Activated gamma-delta T cell treated with anti-CD3 and anti-CD28 coated beads, Interleukin-2, amount 50 U/mL, for 16 hours (primary cell): ENCODE measurements at regions not wholly inside any gene's neighbourhood (a gene's known extent, or its start where the extent isn't known, plus 50 kb on each side); places are given as distances from the start of the nearest gene placed in this dataset.

ENCODE experiments used
- DNase-seq: peaks from one replicate; pipeline ENCODE4 v3.0.0-alpha.2; 2020; ENCODE audit warnings: low read depth

DNA sequence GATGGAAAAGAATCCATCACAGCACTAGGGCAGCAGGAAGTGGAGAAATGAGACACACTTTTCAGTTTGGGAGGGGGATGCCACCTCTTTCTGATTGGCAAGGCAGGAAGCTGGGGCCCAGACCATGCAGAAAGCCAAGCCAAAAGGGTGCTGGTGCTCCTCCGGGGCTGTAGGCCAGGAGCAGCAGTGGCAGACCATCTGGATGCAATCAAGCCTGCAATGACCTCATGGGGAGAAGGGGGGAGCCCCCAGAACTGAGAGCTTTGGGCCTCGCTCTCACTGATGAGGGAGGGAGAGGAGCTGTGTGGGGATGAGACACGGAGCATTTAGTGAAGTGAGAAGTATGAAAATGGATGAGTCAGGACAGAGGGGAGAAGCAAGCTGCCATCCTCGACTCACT is 141.3 kb upstream of the NALF2 start:
- no peak for DNase-seq

DNA sequence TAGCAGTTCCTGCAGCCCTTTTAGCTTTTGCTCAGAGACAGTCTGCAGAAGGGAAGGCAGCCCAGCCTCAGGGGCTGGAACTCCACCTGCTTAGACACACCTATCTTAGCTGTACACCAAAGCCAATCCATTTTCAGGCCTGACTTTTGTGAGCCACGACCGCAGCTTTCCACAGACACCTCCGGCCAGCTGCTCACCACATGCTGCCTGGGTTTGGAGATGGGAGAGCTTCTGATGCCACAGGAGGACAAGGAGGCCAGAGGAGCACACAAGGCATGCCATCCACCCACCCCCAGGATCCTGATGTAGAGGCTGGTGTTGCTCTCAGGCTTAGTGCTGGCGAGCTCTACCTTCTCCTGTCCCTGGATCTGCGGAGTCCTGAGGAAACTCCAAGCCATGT is 141.8 kb upstream of the NALF2 start:
- no peak for DNase-seq

DNA sequence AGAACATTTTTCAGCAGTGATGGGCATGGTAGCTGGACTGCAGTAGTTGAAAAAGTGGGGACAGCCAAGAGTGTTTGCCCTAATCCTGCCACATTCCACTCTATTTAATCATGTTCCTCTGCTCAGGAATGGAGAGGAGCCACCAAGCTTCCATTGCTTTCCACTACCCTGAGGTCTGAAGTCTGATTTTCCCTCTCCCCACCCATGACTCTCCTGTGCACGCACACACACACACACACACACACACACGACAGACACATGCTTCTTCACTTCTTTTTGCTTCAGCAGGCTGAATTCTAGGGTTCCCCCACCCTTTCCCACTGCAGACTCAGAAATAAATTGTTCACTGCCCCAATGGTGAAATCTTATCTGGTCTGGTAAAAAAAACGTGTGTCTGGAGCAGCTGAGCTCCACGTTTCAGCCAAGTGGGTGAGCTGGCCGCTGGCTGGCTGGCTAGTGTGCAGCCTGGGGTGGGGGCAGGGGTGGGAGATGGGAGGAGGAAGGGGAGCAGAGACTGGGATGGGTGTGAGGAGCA is 142.7 kb upstream of the NALF2 start:
- DNase-seq, result no peak

DNA sequence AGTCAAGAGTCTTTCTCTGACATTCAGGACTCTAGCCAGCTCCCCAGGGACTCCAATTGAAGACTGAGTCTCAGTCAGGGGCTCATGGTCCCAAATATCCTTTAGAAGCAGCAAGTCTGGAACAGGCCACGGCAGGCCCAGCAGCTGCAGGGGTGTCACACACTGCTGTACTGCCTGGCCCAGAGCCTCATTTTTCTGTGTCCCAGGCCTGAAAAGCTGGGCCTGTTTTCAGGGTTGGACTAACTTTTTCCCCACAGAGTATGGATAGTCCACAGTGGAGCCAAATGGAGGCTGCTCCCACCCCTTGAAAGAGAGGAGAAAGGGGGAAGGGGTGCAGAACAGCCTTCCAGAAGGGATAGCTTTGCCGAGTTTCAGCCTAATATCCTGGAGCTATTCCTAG is 146.8 kb upstream of the NALF2 start:
- DNase-seq, result no peak

DNA sequence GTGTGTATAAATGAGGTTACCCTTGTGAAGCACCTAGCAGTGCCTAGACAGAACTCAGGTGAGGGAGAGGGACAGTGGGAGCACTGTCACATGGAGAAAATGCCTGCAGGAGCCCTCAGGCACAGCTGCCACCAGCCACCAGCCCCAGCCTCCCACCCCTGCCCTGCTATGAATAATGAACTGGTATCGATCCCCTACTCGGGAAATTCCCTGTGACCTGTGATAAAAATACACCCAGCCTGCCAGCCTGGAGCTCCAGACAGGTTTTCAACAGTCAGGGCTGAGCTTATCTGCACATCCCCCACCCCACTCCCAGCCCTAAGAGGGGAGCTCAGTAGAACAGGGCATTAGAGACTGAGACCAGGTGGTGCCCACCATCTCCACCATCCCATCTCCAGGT is 159.6 kb upstream of the PJA1 start:
- DNase-seq, result no peak

DNA sequence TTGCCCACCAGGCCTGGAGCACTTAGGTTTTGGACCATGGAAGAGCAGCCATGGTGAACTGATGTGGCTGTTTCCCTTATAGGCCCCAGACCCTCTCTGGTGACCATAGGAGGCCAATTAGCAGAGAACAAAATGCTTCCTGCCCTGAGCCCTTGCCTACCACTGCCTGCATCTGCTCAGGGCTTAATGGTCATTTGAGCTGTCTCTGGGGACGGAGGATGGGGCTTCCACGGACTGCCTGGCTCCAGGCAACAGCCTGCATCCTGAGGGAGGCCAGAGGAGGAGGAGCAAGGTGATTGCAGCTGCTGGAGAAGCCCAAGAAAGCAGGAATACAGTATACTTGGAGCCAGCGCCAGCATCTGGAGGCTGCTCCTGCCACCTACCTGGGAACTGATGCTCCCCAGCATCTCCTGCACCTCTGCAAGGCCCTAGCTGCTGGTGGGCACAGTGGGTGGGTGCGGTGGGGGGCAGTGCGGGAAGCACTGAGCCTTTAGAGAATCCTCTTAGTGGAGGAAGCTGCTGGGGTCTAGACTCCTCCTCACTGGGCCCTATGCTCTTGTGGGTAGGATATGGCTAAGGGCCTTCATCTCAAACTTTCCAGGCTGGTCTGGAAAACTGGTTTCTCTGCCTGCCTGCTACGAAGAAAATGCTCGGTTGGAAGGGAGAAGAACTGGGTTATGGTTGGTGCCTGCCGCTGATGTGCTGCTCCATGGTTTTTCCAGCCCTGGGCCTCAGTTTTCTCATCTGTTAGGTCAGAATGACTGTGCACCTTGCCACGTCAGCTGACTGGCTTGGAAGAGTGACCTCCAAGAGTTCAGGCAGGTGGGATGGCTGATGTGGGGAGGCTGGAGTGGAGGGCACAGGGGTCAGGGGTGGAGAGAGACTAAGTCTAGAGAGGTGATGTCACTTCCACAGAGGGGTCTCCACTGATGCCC is 158.8 kb upstream of the PJA1 start:
- no peak for DNase-seq

DNA sequence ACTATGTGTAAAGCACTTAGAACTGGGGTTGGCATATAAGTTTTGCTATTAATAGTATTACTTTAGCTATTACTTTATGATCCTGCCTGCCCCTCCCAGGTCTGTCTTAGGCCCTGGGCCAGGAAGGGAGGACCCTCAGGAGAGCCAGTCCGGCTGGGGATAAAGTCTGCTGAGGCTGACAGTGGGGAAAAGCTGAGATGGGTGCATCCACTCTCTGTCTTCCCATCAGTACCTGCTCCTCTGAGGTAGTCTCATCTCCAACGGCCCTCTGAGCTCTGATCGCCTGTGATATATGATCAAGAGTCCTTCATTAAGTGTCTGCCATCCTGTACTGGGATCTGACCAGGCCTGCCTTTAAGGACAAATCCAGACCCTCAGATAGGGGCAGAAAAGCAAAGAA is 156.5 kb upstream of the PJA1 start:
- DNase-seq, result no peak

DNA sequence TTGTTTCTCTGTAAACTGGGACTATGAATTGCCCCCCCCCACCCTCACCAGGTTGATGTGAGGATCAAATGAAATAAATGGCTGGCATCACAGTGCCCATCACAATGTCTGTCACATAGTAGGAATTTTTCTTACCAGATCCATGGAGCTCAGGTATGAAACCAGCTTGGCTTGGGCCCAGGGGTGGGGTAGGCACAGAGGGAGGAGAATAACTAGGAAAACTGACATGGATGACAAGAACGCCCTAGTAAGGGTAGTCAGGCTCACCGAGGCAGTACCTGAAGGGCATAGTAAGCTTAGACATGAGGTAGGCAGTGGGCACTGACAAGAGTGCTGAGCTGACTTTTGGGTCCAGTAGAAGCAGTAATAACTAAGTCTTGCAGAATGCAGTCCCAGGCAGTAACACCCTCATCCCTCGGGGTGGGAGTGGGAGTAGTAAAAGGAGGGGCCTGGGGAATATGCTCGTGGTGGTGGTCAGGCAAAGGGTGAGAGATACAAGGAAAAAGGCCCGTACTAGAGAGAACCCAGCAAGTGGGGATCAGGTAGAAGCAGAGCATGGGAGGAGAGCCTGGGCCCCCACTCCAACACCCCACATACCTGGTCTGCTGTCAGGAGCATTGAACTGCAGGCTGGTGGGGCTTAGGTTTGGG is 155.9 kb upstream of the PJA1 start:
- no peak for DNase-seq

DNA sequence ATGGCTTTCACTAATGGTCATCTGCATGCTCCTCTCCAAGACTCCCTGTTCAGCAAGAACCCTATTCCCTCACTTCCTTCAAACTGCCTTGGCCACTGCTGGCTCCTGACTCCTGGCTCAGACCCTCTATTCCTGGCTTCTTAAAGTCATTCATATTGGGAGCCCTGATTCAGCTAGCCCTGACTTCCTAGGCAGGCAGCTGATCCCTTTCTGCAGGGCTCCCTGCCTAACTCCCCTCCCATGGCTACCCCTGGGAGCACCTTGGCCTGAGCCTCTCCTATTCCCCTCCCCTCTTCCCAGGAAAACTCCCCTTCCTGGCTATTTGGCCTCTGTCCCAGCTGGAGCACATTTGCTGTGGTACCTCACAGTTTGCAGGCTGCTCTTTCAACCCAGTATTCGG is 154.9 kb upstream of the PJA1 start:
- DNase-seq, result no peak

DNA sequence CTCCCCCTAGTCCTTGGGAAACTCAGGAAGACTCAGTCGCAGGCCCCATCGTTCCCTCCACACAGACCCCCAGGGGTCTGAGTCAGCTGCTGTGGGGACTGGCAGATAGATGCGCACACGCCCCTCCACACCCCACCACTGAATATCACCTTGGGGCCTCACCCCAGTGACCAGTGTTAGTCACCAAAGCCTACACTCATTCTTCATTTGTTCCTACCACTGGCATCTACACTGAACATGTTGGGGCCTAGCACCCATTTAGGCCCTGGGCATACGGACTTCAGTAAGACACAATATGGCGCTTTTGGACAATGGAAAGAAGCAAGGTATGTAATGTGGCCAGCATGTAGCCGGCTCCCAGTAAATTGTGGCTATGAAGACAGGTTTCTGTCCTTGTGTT is 154.1 kb upstream of the PJA1 start:
- no peak for DNase-seq

DNA sequence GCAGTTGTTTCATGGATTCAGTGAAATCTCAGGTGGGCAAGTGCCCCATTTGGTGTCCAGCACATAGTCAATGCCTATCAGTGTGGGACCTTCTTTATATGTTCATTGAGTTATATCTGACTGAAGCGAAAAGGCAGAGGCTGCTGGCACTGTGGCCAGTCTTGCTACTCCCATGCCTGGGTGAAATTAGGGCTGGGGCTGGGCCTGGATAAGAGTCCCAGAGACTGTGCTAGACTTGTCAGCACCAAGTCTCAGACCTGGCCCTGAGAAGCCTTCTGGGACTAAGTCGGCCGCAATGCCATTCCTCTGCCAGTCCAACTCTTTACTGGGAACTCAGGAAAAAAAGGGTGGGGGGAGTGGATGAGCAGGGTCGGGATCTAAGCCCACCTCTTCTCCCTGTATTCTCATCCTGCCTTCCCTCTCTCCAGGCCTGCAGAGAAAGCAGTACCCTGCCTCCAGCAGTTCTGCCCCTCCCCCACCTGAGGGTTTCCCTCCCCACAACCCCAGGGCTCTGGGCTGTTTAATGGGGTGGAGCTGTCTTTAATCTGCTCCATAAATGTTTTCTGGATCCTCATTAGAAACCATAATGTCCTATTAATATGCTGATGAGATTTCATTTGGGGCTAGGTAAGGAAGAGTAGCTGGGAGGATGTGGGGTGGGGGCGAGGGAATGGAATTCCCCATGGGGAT is 153.5 kb upstream of the PJA1 start:
- no peak for DNase-seq

DNA sequence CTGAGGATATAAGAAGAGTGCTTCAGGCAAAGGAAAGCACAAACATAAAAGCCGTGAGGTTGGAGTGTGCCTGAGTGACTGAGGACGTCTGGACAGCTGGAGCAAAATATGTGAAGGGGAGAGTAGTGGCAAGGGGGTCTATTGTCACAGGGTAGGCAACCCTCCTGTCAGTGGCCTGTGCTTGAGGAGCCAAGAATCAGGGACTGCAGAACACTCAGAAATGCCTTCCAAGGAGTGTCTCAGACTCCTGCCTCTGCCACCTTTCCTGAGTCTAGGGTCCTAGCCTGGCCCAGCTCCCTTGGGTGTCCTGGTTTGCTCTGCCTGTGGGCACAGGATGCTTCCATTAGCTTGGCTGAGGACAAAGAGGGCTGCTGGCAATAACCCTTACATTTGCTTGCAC is 152.5 kb upstream of the PJA1 start:
- DNase-seq, result no peak

DNA sequence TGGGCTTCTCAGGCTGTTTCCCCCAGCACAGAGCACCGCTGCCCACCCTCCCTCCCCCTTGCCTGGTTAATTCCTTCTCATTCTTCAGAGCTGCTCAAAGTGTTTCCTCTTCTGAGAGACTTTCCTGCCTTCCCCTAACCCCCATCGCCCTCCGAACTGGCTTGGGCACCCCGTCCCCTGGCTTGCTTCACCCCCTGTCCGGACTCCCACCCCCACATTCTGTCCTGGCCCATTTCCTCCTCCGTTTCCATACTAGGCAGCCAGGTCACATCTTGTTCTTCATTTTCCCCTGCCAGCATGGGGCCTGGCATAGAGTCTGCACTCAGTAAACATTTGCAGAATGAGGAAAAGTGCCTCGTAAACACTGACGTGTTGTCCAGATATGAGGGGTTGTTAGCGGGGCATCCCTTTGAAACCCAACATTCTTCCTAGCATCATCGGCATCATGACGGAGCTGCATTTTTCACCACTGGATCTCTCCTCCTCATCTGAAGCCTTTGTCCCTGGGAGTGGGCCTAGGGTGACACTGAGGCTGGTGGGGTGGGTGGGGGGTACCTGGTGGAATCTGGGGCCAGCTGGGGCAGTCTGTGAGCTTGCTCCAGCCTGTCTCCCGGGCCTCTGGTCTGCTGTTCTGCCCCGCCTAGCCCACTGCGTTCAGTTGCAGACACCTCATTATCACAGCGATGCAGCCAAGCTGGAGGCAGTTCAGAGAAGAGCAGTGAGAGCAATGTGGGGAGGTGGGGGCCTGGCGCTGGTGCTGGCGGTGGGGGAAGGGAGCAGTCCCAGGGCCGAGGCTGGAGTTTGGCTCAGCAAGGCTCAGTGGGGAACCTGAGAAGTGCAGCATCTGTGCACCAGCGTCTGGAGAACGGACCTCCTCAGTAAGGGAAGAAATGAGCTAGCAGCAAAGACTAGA is 149.4 kb upstream of the PJA1 start:
- no peak for DNase-seq

DNA sequence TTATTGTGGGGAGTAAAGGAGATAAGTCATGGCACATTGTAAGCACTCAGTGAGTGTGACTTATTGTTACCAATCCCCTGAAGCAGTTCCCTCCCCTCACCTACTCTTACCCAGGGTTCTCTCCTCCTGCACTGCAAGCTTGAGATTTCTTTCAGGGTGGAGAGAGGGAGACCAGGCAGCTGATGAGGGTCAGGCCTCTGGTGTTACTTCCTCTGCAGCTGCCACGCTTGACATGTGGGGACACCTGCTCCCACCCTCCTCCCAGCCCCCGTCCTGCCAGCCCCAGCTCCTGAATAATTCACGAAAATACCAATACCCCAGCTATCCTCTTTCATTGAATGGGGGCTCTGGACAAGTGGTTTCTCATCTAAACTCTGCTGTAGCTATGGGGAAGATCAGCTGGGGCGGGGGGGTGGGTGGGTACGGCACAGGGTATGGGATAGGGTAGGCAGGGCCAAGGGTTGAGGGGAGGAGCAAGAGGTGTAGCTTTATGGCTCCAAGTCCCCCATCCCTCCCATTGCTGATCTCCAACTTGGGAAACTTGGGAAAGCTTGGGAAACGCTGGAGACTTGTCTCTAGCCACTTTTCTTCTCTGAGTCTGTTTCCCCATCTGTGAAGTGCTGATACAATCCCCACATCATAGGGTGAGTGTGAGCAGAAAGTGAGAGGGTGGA is 148.5 kb upstream of the PJA1 start:
- no peak for DNase-seq

DNA sequence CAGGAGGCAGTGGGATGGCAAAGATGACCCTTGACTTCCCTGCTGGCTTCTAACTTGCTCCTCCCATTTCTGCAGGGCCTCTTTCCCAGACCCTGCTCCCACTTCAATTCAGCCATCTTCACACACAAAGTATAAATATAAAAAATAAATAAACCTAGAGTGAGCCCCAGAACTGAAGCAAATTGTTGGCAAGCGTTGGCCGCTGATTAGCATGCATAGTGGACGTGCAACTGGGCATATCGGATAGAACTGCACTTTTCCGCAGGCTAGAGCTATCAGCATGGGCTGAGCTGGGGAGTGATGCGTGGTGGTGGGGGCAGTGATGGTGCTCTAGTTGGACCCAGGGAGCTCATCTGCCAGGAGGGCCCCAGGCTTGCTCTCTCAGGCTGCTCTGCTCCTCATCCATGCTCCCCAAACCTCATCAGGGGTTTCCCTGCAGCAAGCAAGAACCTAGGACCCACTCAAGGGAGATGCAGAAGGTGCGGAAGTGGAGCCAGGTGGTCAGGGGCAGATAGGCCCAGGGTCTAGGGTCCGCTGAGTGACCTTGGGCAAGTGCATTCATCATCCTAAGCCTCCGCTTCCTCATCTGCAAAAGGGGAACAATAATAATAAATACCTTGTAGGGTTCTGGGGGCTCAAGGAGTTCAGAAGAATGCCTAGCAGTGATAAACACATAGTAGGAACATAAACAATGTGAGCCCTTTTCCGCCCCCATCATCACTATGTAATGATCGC is 146.8 kb upstream of the PJA1 start:
- no peak for DNase-seq

DNA sequence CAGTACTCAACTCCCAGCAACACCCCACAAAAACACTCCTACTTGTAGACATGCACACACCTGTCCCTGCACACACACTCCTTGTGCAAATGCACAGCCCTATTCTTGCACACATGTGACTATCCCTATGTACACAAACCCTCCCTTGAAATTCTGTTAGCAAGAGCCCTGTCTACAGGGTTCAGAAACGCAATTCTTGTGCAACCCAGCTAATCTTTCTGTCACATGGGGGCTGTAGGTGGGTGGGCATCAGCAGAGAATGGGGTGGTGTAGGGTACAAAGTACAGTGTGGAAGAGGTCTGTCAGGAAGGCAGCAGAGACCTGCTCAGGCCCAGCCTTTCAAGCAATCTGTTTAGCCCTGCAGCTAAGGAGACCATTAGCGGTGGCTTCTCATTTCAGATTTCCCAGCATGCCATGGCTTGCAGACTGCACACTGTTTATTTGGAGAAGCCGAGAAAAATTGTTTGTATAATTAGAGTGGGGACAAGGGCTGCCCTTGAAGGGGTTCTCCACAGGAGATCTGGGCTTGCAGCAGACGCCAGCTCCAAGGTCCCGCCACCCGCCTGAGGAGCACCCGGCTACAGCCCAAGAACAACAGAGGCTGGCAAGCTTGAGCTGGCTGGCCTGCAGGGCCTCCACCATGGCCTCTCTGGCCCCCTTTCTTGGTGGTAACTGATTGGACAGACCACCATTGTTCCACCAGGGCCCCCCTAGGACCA is 144.0 kb upstream of the PJA1 start:
- no peak for DNase-seq

DNA sequence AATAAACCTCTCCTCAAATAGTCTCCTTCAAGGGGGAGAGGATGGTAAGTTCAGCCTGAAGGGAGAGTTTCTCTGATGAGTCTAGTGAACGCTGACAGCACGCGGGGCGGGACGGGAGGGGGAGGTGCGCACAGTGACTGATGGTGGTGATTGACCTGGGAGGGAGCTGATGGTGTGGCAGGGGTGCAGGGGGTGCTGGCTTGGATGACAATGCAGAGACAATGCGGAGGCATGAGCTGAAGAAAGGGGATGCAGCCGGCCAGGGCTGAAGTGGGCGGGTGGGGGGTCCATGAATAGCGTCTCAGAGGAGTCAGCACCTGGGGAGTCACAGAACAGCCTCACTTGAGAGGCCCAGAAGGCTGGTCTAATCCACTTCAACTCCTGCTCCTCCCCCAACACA is 142.5 kb upstream of the PJA1 start:
- no peak for DNase-seq

DNA sequence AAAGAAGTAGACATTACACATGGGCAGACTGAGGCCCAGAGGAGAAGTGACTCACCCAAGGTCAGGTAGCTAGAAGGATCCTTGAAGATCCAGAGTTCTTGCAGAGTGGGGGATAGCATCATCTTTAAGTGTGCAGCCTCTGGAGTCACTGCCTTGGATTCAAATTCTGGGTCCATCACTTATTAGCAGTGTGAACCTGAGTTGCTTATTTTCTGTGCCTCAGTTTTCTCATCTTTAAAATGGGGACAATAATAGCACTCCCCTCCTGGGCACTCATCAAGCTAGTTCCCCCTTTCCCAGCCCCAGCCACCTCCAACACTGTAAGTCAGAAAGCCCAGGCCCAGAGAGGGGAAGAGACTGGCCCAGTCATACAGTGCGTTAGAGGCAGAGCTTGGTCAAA is 141.8 kb upstream of the PJA1 start:
- no peak for DNase-seq

DNA sequence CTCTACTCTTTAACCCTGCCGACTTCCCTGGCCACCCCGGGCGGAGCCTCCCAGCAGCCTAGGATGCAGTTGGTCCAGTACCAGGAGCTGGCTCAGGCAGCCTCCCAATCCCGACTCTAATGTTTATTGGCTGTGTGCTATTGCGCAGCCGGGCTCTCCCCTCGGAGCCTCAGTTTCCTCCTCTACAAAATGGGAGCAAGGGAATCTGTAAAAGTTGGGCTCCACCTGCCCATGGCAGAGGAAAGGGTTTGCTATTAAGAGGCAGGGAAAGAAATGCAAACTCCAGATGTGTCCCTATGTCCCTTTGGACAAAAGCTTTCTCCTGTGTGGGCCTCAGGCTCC is 140.8 kb upstream of the PJA1 start:
- no peak for DNase-seq
